ENCODE measurements at regions not wholly inside any gene's neighbourhood (a gene's known extent, or its start where the extent isn't known, plus 50 kb on each side); places are given as distances from the start of the nearest gene placed in this dataset.
"Not testable (repeated sequence)": the region's sequence is repeated elsewhere in the genome, so short reads cannot be mapped to it uniquely, and the experiment has no call there.

GRCh38 chr16:88148078-88148477 lies 196.8 kb downstream of the BANP start:
- DNase-seq (ENCODE audit: low spot score), result not testable (repeated sequence)

GRCh38 chr16:88148682-88149081 lies 197.4 kb downstream of the BANP start:
- not testable (repeated sequence) for DNase-seq (ENCODE audit: low spot score)

DNA sequence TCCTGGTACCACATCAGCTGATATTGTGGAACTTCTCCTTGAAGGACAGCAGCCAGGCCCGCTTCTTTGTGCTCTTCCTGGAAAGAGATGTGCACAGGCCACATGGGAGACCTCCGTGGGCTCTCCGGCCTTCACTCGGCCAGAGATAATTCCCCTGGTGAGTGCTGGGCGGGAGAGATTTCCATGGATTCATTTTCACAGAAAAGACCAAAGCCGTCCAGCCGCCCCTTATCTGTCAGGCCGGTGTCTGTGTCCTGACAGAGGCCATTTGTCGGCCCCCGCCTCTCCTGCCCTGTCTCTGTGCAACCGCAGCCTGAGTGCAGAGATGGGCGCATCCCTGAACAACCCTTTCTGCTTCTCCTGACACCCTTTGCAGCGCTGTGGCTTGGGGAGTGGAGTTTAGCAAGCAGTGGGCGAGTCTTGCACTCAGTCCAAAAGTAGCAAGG lies 197.9 kb downstream of the BANP start:
- DNase-seq (ENCODE audit: low spot score), result not testable (repeated sequence)

DNA sequence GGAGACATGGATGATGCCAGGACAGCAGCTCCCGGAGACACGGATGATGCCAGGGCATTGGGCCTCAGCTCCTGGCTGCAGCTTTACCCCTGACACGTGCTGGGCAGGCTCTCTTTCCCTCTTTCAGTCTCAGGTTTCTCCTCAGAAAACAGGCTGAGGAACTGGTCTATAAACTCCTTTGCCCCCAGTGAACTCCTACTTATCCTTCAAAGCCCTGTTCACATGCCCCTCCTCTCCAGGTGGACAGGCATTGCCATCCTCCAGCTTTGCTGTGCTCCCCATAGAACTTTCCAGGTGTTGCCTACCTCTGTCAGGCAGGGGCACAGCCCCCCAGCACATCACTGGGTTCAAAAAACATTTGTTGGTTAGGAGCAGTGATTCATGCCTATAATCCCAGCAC lies 198.4 kb downstream of the BANP start:
- DNase-seq (ENCODE audit: low spot score), result not testable (repeated sequence)

DNA sequence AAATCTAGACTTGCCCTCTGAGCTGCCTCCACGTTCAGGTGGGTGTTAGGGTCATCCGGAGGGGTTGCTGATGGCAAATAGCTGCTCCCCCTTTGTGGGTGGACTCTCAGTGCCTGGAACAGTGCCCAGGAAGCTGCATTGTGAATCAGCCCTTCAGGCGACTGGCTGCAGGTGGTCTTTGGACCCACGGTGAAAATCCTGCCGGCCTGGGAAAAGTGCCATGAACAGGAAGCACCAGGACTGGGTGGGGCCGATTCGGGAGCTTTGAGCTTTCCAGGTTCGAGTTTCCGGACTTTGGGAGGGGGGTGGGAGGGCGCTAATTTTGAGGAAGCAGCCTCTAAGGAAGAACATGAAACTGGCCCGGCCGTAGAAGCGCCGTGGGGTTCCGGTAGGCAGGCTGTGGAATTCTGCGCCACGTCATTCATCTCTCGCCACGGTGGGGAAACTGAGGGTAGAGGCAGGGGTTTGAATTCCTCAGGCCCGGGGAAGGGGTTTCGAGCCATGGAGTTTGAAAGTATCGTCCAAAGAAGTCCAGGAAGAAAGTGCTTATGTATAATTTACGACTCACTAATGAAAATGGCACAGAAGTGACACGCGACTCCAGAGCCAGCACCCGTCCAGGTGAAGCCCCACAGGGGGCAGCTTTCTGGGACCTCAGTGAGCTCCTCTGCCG lies 199.4 kb downstream of the BANP start:
- DNase-seq (ENCODE audit: low spot score), result not testable (repeated sequence)

- not testable (repeated sequence) for DNase-seq (ENCODE audit: low spot score)
These were observed 199.9 kb downstream of the BANP start for GRCh38 chr16:88151129-88151499.

- not testable (repeated sequence) for DNase-seq (ENCODE audit: low spot score)
These were observed 200.9 kb downstream of the BANP start for GRCh38 chr16:88151859-88152843.

- not testable (repeated sequence) for DNase-seq (ENCODE audit: low spot score)
These were observed 201.6 kb downstream of the BANP start for GRCh38 chr16:88152879-88153278.

- not testable (repeated sequence) for DNase-seq (ENCODE audit: low spot score)
These were observed 202.3 kb downstream of the BANP start for GRCh38 chr16:88153516-88153915.

DNA sequence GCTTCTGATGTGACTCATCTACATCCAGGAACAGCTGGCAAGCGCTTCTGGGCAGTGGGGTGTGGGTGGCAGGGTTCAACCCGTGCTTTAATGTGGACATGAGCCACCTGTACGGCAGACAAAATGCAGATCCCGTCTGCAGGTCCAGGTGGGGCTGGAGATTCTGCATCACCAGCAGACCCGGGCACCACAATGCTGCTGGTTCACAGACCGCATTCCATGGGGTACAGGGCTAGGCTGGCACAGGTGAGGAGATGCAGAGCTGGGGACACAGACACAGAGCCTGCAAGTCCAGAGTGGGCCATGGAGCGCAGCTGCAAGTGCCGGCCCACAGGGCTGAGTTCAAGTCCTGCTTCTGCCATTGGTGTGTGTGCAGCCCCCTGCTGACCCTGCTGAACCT lies 203.7 kb downstream of the BANP start:
- not testable (repeated sequence) for DNase-seq (ENCODE audit: low spot score)

- DNase-seq (ENCODE audit: low spot score), result not testable (repeated sequence)
These were observed 204.4 kb downstream of the BANP start for GRCh38 chr16:88155681-88156080.

GRCh38 chr16:88156640-88157283 lies 205.5 kb downstream of the BANP start:
- not testable (repeated sequence) for DNase-seq (ENCODE audit: low spot score)

DNA sequence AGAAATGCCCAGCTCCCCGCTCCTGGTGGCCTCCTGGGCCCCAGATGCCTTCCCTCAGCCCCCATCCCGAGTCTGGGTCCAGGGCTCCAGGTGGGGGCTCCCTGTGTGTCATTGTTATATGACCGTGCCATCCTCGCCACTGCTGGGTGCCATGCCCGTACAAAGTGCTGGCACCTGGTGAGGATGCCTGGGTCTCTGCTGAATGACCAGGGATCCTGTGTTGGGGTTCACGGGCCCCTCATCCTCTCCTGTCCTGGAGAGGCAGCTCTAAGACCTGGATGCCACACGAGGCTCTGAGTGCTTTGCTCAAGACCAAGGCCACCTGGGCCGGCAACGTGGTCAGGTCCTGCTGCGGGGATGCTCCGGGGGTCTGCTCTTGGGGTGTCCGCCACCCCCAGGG lies 206.5 kb downstream of the BANP start:
- not testable (repeated sequence) for DNase-seq (ENCODE audit: low spot score)

DNA sequence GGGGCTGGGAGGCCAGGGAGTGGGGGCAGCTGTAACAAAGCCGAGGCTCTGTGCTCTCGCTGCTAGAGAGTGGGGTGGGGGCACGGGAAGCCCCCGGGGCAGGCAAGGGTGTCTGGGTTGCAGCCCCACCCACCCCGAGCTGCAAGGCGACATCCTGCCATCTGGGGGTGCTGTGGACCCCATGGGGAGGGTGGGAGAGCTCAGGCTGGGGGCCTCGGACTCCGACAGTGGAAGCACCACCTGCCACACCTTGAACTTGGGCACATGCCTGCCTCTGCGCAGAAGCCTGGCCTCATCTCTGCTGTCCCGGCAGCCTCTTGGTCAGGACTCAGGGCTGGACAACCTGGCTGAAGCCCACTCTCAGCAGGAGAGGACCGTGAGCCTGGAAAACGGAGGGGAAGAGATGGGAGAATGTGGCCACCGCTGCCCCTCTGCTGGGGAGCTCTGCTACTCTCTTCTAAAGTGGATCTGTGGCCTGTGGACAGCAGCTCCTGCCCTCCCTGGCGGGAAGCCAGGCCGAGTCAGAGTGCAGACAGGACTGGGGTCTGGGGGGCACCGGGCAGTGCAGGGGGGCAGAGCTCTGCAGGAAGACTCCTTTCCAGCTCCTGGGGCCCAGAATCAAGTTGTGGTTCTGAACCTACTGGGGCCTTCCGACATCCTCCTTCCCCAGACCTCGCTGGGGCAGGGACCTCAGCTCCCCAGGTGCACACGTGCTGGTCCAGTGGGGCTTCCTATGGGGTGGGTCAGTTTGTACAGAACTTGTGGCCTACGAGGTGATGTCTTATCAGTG lies 207.2 kb downstream of the BANP start:
- DNase-seq (ENCODE audit: low spot score), result not testable (repeated sequence)

- DNase-seq (ENCODE audit: low spot score), result not testable (repeated sequence)
These were observed 208.0 kb downstream of the BANP start for GRCh38 chr16:88159046-88159896.

GRCh38 chr16:88159897-88160335 lies 208.7 kb downstream of the BANP start:
- DNase-seq (ENCODE audit: low spot score), result not testable (repeated sequence)

GRCh38 chr16:88161191-88161590 lies 210.0 kb downstream of the BANP start:
- DNase-seq (ENCODE audit: low spot score), result not testable (repeated sequence)

- not testable (repeated sequence) for DNase-seq (ENCODE audit: low spot score)
These were observed 210.5 kb downstream of the BANP start for GRCh38 chr16:88161623-88162275.

DNA sequence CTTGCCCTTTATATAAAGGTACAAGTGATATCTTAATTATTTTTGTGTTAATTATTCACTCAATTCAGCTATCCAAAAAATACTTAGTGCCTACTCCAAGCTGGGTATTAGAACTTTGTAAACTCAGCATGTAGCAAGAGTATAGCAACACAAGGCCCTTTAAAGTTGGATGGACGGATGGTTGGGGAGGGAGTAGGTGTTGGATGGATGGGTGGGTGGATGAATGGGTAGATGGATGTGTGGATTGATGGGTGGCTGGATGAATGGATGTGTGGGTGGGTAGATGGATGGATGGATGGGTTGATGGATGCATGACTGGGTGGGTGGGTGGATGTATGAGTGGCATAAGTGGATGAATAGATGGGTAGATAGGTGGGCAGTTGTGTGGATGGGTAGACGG lies 211.5 kb downstream of the BANP start:
- not testable (repeated sequence) for DNase-seq (ENCODE audit: low spot score)
